ENCODE measurements at regions not wholly inside any gene's neighbourhood (a gene's known extent, or its start where the extent isn't known, plus 50 kb on each side); places are given as distances from the start of the nearest gene placed in this dataset.

GRCh38 chr14:26130690-26131089 is 467.1 kb downstream of the NOVA1 start:
- no peak overlapping the region for H3K27ac Mint-ChIP-seq (ENCODE audit: unreplicated experiment)
- TF ChIP-seq CTCF (IDR thresholded peaks at IDR 0.05; ENCODE audit: unreplicated experiment): no peak

GRCh38 chr14:26128931-26129671 is 468.7 kb downstream of the NOVA1 start:
- TF ChIP-seq CTCF (IDR thresholded peaks at IDR 0.05; ENCODE audit: unreplicated experiment): no peak
- Mint-ChIP-seq H3K4me3 (ENCODE audit: unreplicated experiment) (no peak overlapping the region), H3K27ac (ENCODE audit: unreplicated experiment) (peak overlapping the region; percentile 92), H3K4me1 (ENCODE audit: unreplicated experiment) (peaks cover 17% of the 10 kb centered on the region), H3K27me3 (ENCODE audit: unreplicated experiment) (no peaks in the 10 kb centered on the region), H3K9me3 (ENCODE audit: unreplicated experiment) (no peaks in the 10 kb centered on the region), H3K36me3 (ENCODE audit: low read depth, unreplicated experiment) (no peaks in the 10 kb centered on the region)
- no peak for DNase-seq (ENCODE audit: low spot score)

More at GRCh38 chr14:26130690-26131089, 467.1 kb downstream of the NOVA1 start:
- DNase-seq (ENCODE audit: low spot score): no peak
- Mint-ChIP-seq H3K4me3 (ENCODE audit: unreplicated experiment) (no peak overlapping the region), H3K36me3 (ENCODE audit: low read depth, unreplicated experiment) (no peaks in the 10 kb centered on the region), H3K9me3 (ENCODE audit: unreplicated experiment) (no peaks in the 10 kb centered on the region), H3K4me1 (ENCODE audit: unreplicated experiment) (peaks cover 17% of the 10 kb centered on the region), H3K27me3 (ENCODE audit: unreplicated experiment) (no peaks in the 10 kb centered on the region)

GRCh38 chr14:26124896-26125438 is 472.9 kb downstream of the NOVA1 start:
- Mint-ChIP-seq H3K27ac (ENCODE audit: unreplicated experiment) (no peak overlapping the region), H3K4me3 (ENCODE audit: unreplicated experiment) (no peak overlapping the region), H3K36me3 (ENCODE audit: low read depth, unreplicated experiment) (no peaks in the 10 kb centered on the region), H3K27me3 (ENCODE audit: unreplicated experiment) (peaks cover 2% of the 10 kb centered on the region), H3K9me3 (ENCODE audit: unreplicated experiment) (no peaks in the 10 kb centered on the region), H3K4me1 (ENCODE audit: unreplicated experiment) (peaks cover 10% of the 10 kb centered on the region)
- DNase-seq (ENCODE audit: low spot score): no peak
- TF ChIP-seq CTCF (IDR thresholded peaks at IDR 0.05; ENCODE audit: unreplicated experiment): no peak

GRCh38 chr14:26123459-26123858 is 474.4 kb downstream of the NOVA1 start:
- no peak overlapping the region for H3K27ac Mint-ChIP-seq (ENCODE audit: unreplicated experiment)
- H3K9me3 Mint-ChIP-seq (ENCODE audit: unreplicated experiment): no peaks in the 10 kb centered on the region
- peaks cover 2% of the 10 kb centered on the region for H3K27me3 Mint-ChIP-seq (ENCODE audit: unreplicated experiment)
- H3K4me1 Mint-ChIP-seq (ENCODE audit: unreplicated experiment): no peaks in the 10 kb centered on the region
- H3K4me3 Mint-ChIP-seq (ENCODE audit: unreplicated experiment): no peak overlapping the region
- no peak for TF ChIP-seq CTCF (IDR thresholded peaks at IDR 0.05; ENCODE audit: unreplicated experiment)
- no peak for DNase-seq (ENCODE audit: low spot score)
- no peaks in the 10 kb centered on the region for H3K36me3 Mint-ChIP-seq (ENCODE audit: low read depth, unreplicated experiment)

- Mint-ChIP-seq H3K27ac (ENCODE audit: unreplicated experiment) (no peak overlapping the region), H3K4me3 (ENCODE audit: unreplicated experiment) (no peak overlapping the region), H3K36me3 (ENCODE audit: low read depth, unreplicated experiment) (no peaks in the 10 kb centered on the region), H3K27me3 (ENCODE audit: unreplicated experiment) (peaks cover 2% of the 10 kb centered on the region), H3K4me1 (ENCODE audit: unreplicated experiment) (no peaks in the 10 kb centered on the region), H3K9me3 (ENCODE audit: unreplicated experiment) (no peaks in the 10 kb centered on the region)
- DNase-seq (ENCODE audit: low spot score): no peak
- TF ChIP-seq CTCF (IDR thresholded peaks at IDR 0.05; ENCODE audit: unreplicated experiment): no peak
Observed at GRCh38 chr14:26121181-26121580, 476.7 kb downstream of the NOVA1 start.

Data from endothelial cell (in vitro differentiated cells).